ENCODE measurements at regions not wholly inside any gene's neighbourhood (a gene's known extent, or its start where the extent isn't known, plus 50 kb on each side); places are given as distances from the start of the nearest gene placed in this dataset.
A peak's percentile ranks its signal among the peaks of the same experiment; 100 is the strongest.

- peaks cover 2% of the 10 kb centered on the region for H3K36me3 Mint-ChIP-seq (ENCODE audit: low read depth)
- no peak overlapping the region for H3K4me3 Mint-ChIP-seq
- no peak overlapping the region for H3K27ac Mint-ChIP-seq
- H3K27me3 Mint-ChIP-seq: no peaks in the 10 kb centered on the region
- H3K4me1 Mint-ChIP-seq: peaks cover 12% of the 10 kb centered on the region
- intact Hi-C loops (cut with micrococcal nuclease): no loop called here
- peaks cover 18% of the 10 kb centered on the region for H3K9me3 Mint-ChIP-seq
- no peak for DNase-seq
These were observed 194.2 kb downstream of the BCL11B start for GRCh38 chr14:99077844-99078236.

- Mint-ChIP-seq H3K9me3 (peaks cover 23% of the 10 kb centered on the region), H3K27me3 (no peaks in the 10 kb centered on the region), H3K27ac (no peak overlapping the region), H3K36me3 (ENCODE audit: low read depth) (peaks cover 2% of the 10 kb centered on the region), H3K4me1 (peaks cover 12% of the 10 kb centered on the region), H3K4me3 (no peak overlapping the region)
- no peak for DNase-seq
- intact Hi-C loops (cut with micrococcal nuclease): no loop called here
These were observed 193.6 kb downstream of the BCL11B start for GRCh38 chr14:99078426-99078825.

GRCh38 chr14:99079061-99079727 is 192.8 kb downstream of the BCL11B start:
- no peak overlapping the region for H3K4me3 Mint-ChIP-seq

GRCh38 chr14:99080306-99080705 is 191.7 kb downstream of the BCL11B start:
- Mint-ChIP-seq H3K36me3 (ENCODE audit: low read depth) (peaks cover 2% of the 10 kb centered on the region), H3K4me1 (peaks cover 12% of the 10 kb centered on the region), H3K27me3 (no peaks in the 10 kb centered on the region), H3K9me3 (peaks cover 28% of the 10 kb centered on the region), H3K4me3 (no peak overlapping the region), H3K27ac (no peak overlapping the region)
- intact Hi-C loops (cut with micrococcal nuclease): no loop called here
- DNase-seq: no peak

More at GRCh38 chr14:99079061-99079727, 192.8 kb downstream of the BCL11B start:
- Mint-ChIP-seq H3K27ac (no peak overlapping the region), H3K9me3 (peaks cover 23% of the 10 kb centered on the region), H3K36me3 (ENCODE audit: low read depth) (peaks cover 2% of the 10 kb centered on the region), H3K27me3 (no peaks in the 10 kb centered on the region), H3K4me1 (peaks cover 12% of the 10 kb centered on the region)
- intact Hi-C loops (cut with micrococcal nuclease): no loop called here
- DNase-seq: no peak

GRCh38 chr14:99081156-99081765 is 190.7 kb downstream of the BCL11B start:
- H3K27ac Mint-ChIP-seq: no peak overlapping the region
- no peak for DNase-seq
- intact Hi-C loops (cut with micrococcal nuclease): no loop called here
- no peaks in the 10 kb centered on the region for H3K27me3 Mint-ChIP-seq
- no peak overlapping the region for H3K4me3 Mint-ChIP-seq
- peaks cover 2% of the 10 kb centered on the region for H3K36me3 Mint-ChIP-seq (ENCODE audit: low read depth)
- H3K4me1 Mint-ChIP-seq: peaks cover 12% of the 10 kb centered on the region
- peaks cover 32% of the 10 kb centered on the region for H3K9me3 Mint-ChIP-seq

- no peak overlapping the region for H3K4me3 Mint-ChIP-seq
- intact Hi-C loops (cut with micrococcal nuclease): no loop called here
- peaks cover 7% of the 10 kb centered on the region for H3K4me1 Mint-ChIP-seq
- DNase-seq: no peak
- no peak overlapping the region for H3K27ac Mint-ChIP-seq
- peaks cover 35% of the 10 kb centered on the region for H3K9me3 Mint-ChIP-seq
- H3K36me3 Mint-ChIP-seq (ENCODE audit: low read depth): peaks cover 2% of the 10 kb centered on the region
- peaks cover 1% of the 10 kb centered on the region for H3K27me3 Mint-ChIP-seq
These were observed 190.1 kb downstream of the BCL11B start for GRCh38 chr14:99081880-99082279.

- Mint-ChIP-seq H3K4me1 (no peaks in the 10 kb centered on the region), H3K4me3 (no peak overlapping the region), H3K27me3 (peaks cover 8% of the 10 kb centered on the region), H3K9me3 (no peaks in the 10 kb centered on the region), H3K27ac (no peak overlapping the region), H3K36me3 (ENCODE audit: low read depth) (no peaks in the 10 kb centered on the region)
- intact Hi-C loops (cut with micrococcal nuclease): no loop called here
- DNase-seq: peak; percentile 47
These were observed 178.2 kb downstream of the BCL11B start for GRCh38 chr14:99093532-99094517.

GRCh38 chr14:99094901-99095300 is 177.1 kb downstream of the BCL11B start:
- H3K36me3 Mint-ChIP-seq (ENCODE audit: low read depth): no peaks in the 10 kb centered on the region
- H3K27ac Mint-ChIP-seq: no peak overlapping the region
- peaks cover 3% of the 10 kb centered on the region for H3K27me3 Mint-ChIP-seq
- peak; percentile 34 for DNase-seq
- intact Hi-C loops (cut with micrococcal nuclease): no loop called here
- no peak overlapping the region for H3K4me3 Mint-ChIP-seq
- no peaks in the 10 kb centered on the region for H3K9me3 Mint-ChIP-seq
- H3K4me1 Mint-ChIP-seq: no peaks in the 10 kb centered on the region

GRCh38 chr14:99095369-99095768 is 176.6 kb downstream of the BCL11B start:
- DNase-seq: no peak
- Mint-ChIP-seq H3K4me1 (no peaks in the 10 kb centered on the region), H3K9me3 (no peaks in the 10 kb centered on the region), H3K27ac (no peak overlapping the region), H3K36me3 (ENCODE audit: low read depth) (no peaks in the 10 kb centered on the region), H3K4me3 (no peak overlapping the region), H3K27me3 (peaks cover 2% of the 10 kb centered on the region)
- intact Hi-C loops (cut with micrococcal nuclease): no loop called here

- peak; percentile 45 for DNase-seq
- Mint-ChIP-seq H3K27me3 (no peaks in the 10 kb centered on the region), H3K36me3 (ENCODE audit: low read depth) (no peaks in the 10 kb centered on the region), H3K4me1 (no peaks in the 10 kb centered on the region), H3K9me3 (no peaks in the 10 kb centered on the region), H3K4me3 (no peak overlapping the region), H3K27ac (no peak overlapping the region)
- intact Hi-C loops (cut with micrococcal nuclease): no loop called here
These were observed 173.8 kb downstream of the BCL11B start for GRCh38 chr14:99098199-99098598.

- H3K36me3 Mint-ChIP-seq (ENCODE audit: low read depth): no peaks in the 10 kb centered on the region
- H3K27ac Mint-ChIP-seq: no peak overlapping the region
- H3K4me1 Mint-ChIP-seq: no peaks in the 10 kb centered on the region
- peaks cover 3% of the 10 kb centered on the region for H3K9me3 Mint-ChIP-seq
- intact Hi-C loops (cut with micrococcal nuclease): no loop called here
- DNase-seq: peak; percentile 31
- H3K4me3 Mint-ChIP-seq: no peak overlapping the region
- no peaks in the 10 kb centered on the region for H3K27me3 Mint-ChIP-seq
These were observed 172.8 kb downstream of the BCL11B start for GRCh38 chr14:99099051-99099787.

GRCh38 chr14:99100497-99101270 is 171.3 kb downstream of the BCL11B start:
- H3K4me3 Mint-ChIP-seq: no peak overlapping the region
- DNase-seq: peak; percentile 21
- peaks cover 2% of the 10 kb centered on the region for H3K36me3 Mint-ChIP-seq (ENCODE audit: low read depth)
- no peak overlapping the region for H3K27ac Mint-ChIP-seq
- H3K4me1 Mint-ChIP-seq: no peaks in the 10 kb centered on the region
- peaks cover 10% of the 10 kb centered on the region for H3K9me3 Mint-ChIP-seq
- intact Hi-C loops (cut with micrococcal nuclease): no loop called here
- no peaks in the 10 kb centered on the region for H3K27me3 Mint-ChIP-seq

Data from activated CD4-positive, alpha-beta T cell treated with anti-CD3 and anti-CD28 coated beads, Interleukin-2, amount 10 ng/mL, durations not matched to agents 24 days and 14 days (primary cell).